ENCODE measurements at regions not wholly inside any gene's neighbourhood (a gene's known extent, or its start where the extent isn't known, plus 50 kb on each side); places are given as distances from the start of the nearest gene placed in this dataset.
A peak's percentile ranks its signal among the peaks of the same experiment; 100 is the strongest.

DNA sequence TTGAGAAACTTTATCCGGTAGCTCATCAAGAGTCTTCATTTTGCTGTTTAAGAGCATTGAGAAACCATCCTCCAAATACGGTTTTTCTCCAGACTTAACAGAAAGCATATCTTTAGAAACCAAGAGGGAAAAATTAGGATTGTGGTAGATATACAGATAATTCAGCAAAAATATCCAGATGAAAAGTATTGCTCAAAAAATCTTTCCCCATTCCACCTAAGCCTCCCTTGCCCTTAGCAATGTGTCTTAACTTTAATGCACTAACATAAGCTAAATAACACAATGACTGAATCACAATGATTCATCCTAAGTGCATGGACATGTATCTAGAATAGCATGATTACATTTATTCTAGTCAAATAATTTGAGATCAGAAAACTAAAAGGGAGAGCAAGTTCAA is 130.3 kb upstream of the TARS1 start:
- no peaks in the 10 kb centered on the region for H3K36me3 ChIP-seq
- no peak overlapping the region for H3K27ac ChIP-seq
- DNase-seq = no peak
- no peak overlapping the region for H3K9ac ChIP-seq (ENCODE audit: low read depth in 2 of 2, low read length in 2 of 2)
- TF ChIP-seq CTCF (IDR thresholded peaks at IDR 0.05) = no peak
- no peaks in the 10 kb centered on the region for H3K27me3 ChIP-seq
- intact Hi-C loops (cut with DNase I) = no loop called here
- H3K4me1 ChIP-seq = no peaks in the 10 kb centered on the region
- no peak overlapping the region for H3K4me3 ChIP-seq
- no peaks in the 10 kb centered on the region for H3K9me3 ChIP-seq

GRCh38 chr5:33311893-33312292 is 128.9 kb upstream of the TARS1 start:
- Histone ChIP-seq H3K4me1 (no peaks in the 10 kb centered on the region), H3K9ac (ENCODE audit: low read depth in 2 of 2, low read length in 2 of 2) (no peak overlapping the region)
- no peak for TF ChIP-seq CTCF (IDR thresholded peaks at IDR 0.05)

GRCh38 chr5:33312571-33313549 is 127.9 kb upstream of the TARS1 start:
- H3K4me3 ChIP-seq = no peak overlapping the region
- no peak overlapping the region for H3K9ac ChIP-seq (ENCODE audit: low read depth in 2 of 2, low read length in 2 of 2)
- peak; percentile 82 for DNase-seq
- no peaks in the 10 kb centered on the region for H3K4me1 ChIP-seq
- H3K27me3 ChIP-seq = no peaks in the 10 kb centered on the region
- no peaks in the 10 kb centered on the region for H3K36me3 ChIP-seq
- no peaks in the 10 kb centered on the region for H3K9me3 ChIP-seq
- intact Hi-C loops (cut with DNase I) = no loop called here
- H3K27ac ChIP-seq = peak overlapping the region; percentile 45
- no peak for TF ChIP-seq CTCF (IDR thresholded peaks at IDR 0.05)

More at GRCh38 chr5:33311893-33312292, 128.9 kb upstream of the TARS1 start:
- no peaks in the 10 kb centered on the region for H3K36me3 ChIP-seq
- no peak for DNase-seq
- H3K27me3 ChIP-seq = no peaks in the 10 kb centered on the region
- H3K27ac ChIP-seq = no peak overlapping the region
- intact Hi-C loops (cut with DNase I) = no loop called here
- H3K9me3 ChIP-seq = no peaks in the 10 kb centered on the region
- no peak overlapping the region for H3K4me3 ChIP-seq

GRCh38 chr5:33315189-33315588 is 125.6 kb upstream of the TARS1 start:
- Histone ChIP-seq H3K36me3 (no peaks in the 10 kb centered on the region), H3K4me1 (no peaks in the 10 kb centered on the region), H3K9me3 (no peaks in the 10 kb centered on the region), H3K27ac (no peak overlapping the region), H3K9ac (ENCODE audit: low read depth in 2 of 2, low read length in 2 of 2) (no peak overlapping the region), H3K27me3 (no peaks in the 10 kb centered on the region), H3K4me3 (no peak overlapping the region)
- no peak for DNase-seq
- intact Hi-C loops (cut with DNase I) = no loop called here
- no peak for TF ChIP-seq CTCF (IDR thresholded peaks at IDR 0.05)

DNA sequence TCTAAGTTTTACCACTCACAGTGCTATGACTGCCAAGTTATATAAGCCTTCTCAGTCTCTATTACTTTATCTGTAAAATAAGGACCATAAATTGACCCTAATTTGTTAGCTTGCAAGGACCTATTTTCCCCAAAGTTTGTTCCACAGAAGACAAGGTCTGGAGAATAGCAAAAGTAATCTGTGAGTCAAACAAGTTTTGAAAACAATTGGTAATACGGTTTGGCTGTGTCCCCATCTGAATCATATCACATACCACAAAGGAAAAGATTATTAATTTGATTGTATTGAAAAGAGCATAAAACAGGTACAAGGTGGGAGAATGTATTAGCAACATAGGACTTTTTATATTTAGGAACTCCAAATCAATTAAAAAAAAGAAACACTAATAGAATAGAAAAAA is 124.0 kb upstream of the TARS1 start:
- intact Hi-C loops (cut with DNase I) = no loop called here
- H3K9ac ChIP-seq (ENCODE audit: low read depth in 2 of 2, low read length in 2 of 2) = no peak overlapping the region
- no peaks in the 10 kb centered on the region for H3K4me1 ChIP-seq
- no peak for TF ChIP-seq CTCF (IDR thresholded peaks at IDR 0.05)
- no peaks in the 10 kb centered on the region for H3K36me3 ChIP-seq
- DNase-seq = no peak
- no peak overlapping the region for H3K27ac ChIP-seq
- H3K4me3 ChIP-seq = no peak overlapping the region
- H3K27me3 ChIP-seq = no peaks in the 10 kb centered on the region
- no peaks in the 10 kb centered on the region for H3K9me3 ChIP-seq

Data from colonic mucosa (tissue), 4 donors.